ENCODE measurements at regions not wholly inside any gene's neighbourhood (a gene's known extent, or its start where the extent isn't known, plus 50 kb on each side); places are given as distances from the start of the nearest gene placed in this dataset.

DNA sequence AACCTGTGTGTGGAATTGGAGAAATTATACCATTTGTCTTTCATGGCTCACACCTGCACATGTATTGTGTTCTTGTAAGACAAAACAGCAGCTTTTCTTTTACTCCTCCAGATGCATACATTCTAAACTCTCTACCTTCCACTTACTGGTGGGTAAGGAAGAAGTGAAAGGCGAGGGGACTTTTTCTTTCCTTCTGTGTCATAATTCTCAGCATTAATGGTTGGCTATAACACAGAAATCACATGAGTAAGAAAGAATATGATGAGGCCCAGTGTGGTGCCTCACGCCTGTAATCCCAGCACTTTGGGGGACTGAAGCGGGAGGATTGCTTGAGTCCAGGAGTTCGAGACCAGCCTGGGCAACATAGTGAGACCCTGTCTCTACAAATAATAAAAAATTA is 57.8 kb upstream of the SHANK2 start:
- Mint-ChIP-seq H3K4me3 (no peak overlapping the region), H3K4me1 (no peaks in the 10 kb centered on the region), H3K27me3 (ENCODE audit: low read depth in 2 of 2) (no peaks in the 10 kb centered on the region), H3K36me3 (no peaks in the 10 kb centered on the region), H3K9me3 (no peaks in the 10 kb centered on the region), H3K27ac (no peak overlapping the region)
- H3K9me3 ChIP-seq (ENCODE audit: control insufficient read depth, insufficient read depth, low read length) = no peaks in the 10 kb centered on the region
- H3K27ac ChIP-seq (ENCODE audit: low read length) = no peak overlapping the region
- DNase-seq (no peak), ATAC-seq (no peak)
- no peaks in the 10 kb centered on the region for H3K36me3 ChIP-seq (ENCODE audit: control insufficient read depth, insufficient read depth, low read length)
- TF ChIP-seq, protein P1, sequence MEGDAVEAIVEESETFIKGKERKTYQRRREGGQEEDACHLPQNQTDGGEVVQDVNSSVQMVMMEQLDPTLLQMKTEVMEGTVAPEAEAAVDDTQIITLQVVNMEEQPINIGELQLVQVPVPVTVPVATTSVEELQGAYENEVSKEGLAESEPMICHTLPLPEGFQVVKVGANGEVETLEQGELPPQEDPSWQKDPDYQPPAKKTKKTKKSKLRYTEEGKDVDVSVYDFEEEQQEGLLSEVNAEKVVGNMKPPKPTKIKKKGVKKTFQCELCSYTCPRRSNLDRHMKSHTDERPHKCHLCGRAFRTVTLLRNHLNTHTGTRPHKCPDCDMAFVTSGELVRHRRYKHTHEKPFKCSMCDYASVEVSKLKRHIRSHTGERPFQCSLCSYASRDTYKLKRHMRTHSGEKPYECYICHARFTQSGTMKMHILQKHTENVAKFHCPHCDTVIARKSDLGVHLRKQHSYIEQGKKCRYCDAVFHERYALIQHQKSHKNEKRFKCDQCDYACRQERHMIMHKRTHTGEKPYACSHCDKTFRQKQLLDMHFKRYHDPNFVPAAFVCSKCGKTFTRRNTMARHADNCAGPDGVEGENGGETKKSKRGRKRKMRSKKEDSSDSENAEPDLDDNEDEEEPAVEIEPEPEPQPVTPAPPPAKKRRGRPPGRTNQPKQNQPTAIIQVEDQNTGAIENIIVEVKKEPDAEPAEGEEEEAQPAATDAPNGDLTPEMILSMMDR (IDR thresholded peaks at IDR 0.05) = no peak
- 85% methylated on average over 3 of the region's 4 CpGs for WGBS (ENCODE audit: insufficient coverage)
- H3K27me3 ChIP-seq (ENCODE audit: control insufficient read depth, insufficient read depth, low read length) = no peaks in the 10 kb centered on the region
- intact Hi-C loops (cut with micrococcal nuclease) = no loop called here
- H3K4me3 ChIP-seq (ENCODE audit: low read length) = no peak overlapping the region
- no peaks in the 10 kb centered on the region for H3K4me1 ChIP-seq (ENCODE audit: control insufficient read depth, insufficient read depth, low read length)

DNA sequence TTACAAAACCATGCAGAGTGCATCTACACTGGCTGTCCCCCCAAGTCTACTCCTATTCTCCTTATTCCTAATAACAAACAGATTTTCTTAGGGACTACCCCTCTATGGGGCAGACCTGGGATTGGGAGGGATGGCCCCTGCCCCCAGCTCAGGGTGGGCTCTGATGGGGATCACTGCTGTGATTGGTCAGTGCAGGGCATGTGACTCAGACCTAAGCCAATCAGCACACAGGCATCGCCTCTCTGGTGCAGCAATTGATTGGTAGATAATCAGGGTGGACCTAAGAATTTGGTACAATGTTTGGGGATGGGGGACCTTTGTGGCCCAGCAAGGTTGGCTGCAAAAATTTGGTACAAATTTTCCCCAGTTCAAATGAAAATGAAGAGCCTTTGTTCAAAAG is 57.2 kb upstream of the SHANK2 start:
- no peak overlapping the region for H3K27ac Mint-ChIP-seq
- intact Hi-C loops (cut with micrococcal nuclease) = no loop called here
- ATAC-seq (no peak), DNase-seq (no peak)
- H3K4me3 ChIP-seq (ENCODE audit: low read length) = no peak overlapping the region
- H3K27ac ChIP-seq (ENCODE audit: low read length) = no peak overlapping the region
- H3K27me3 Mint-ChIP-seq (ENCODE audit: low read depth in 2 of 2) = no peaks in the 10 kb centered on the region
- TF ChIP-seq, protein P1 (IDR thresholded peaks at IDR 0.05) = no peak
- no peaks in the 10 kb centered on the region for H3K4me1 ChIP-seq (ENCODE audit: control insufficient read depth, insufficient read depth, low read length)
- H3K9me3 Mint-ChIP-seq = no peaks in the 10 kb centered on the region
- H3K9me3 ChIP-seq (ENCODE audit: control insufficient read depth, insufficient read depth, low read length) = no peaks in the 10 kb centered on the region
- no peaks in the 10 kb centered on the region for H3K4me1 Mint-ChIP-seq
- no peaks in the 10 kb centered on the region for H3K36me3 ChIP-seq (ENCODE audit: control insufficient read depth, insufficient read depth, low read length)
- no peaks in the 10 kb centered on the region for H3K27me3 ChIP-seq (ENCODE audit: control insufficient read depth, insufficient read depth, low read length)
- H3K4me3 Mint-ChIP-seq = no peak overlapping the region
- no peaks in the 10 kb centered on the region for H3K36me3 Mint-ChIP-seq
- WGBS (ENCODE audit: insufficient coverage) = 100% methylated on average over 1 of the region's 1 CpG

DNA sequence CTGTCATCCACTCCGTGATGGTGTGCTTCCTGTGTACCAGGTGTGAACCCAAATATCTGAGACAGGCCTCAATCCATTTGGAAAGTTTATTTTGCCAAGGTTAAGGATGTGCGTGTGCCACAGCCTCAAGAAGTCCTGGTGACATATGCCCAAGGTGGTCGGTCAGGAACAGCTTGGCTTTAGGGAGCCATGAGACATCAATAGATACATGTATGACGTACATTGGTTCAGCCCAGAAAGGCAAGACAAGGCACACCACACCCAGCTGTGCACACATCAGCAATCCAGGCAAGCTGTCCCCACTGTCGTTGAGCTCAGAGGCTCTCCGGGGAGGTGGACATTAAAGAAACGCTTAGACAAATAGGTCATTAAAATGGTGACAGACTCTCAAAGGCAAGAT is 56.8 kb upstream of the SHANK2 start:
- H3K36me3 Mint-ChIP-seq = no peaks in the 10 kb centered on the region
- ATAC-seq (no peak), DNase-seq (no peak)
- H3K27ac Mint-ChIP-seq = no peak overlapping the region
- Histone ChIP-seq H3K4me1 (ENCODE audit: control insufficient read depth, insufficient read depth, low read length) (no peaks in the 10 kb centered on the region), H3K36me3 (ENCODE audit: control insufficient read depth, insufficient read depth, low read length) (no peaks in the 10 kb centered on the region), H3K27me3 (ENCODE audit: control insufficient read depth, insufficient read depth, low read length) (no peaks in the 10 kb centered on the region), H3K9me3 (ENCODE audit: control insufficient read depth, insufficient read depth, low read length) (no peaks in the 10 kb centered on the region), H3K4me3 (ENCODE audit: low read length) (no peak overlapping the region), H3K27ac (ENCODE audit: low read length) (no peak overlapping the region)
- WGBS (ENCODE audit: insufficient coverage) = 94% methylated on average over 7 of the region's 7 CpGs
- no peaks in the 10 kb centered on the region for H3K27me3 Mint-ChIP-seq (ENCODE audit: low read depth in 2 of 2)
- no peaks in the 10 kb centered on the region for H3K4me1 Mint-ChIP-seq
- TF ChIP-seq, protein P1 (IDR thresholded peaks at IDR 0.05) = no peak
- H3K4me3 Mint-ChIP-seq = no peak overlapping the region
- no peaks in the 10 kb centered on the region for H3K9me3 Mint-ChIP-seq
- intact Hi-C loops (cut with micrococcal nuclease) = no loop called here

DNA sequence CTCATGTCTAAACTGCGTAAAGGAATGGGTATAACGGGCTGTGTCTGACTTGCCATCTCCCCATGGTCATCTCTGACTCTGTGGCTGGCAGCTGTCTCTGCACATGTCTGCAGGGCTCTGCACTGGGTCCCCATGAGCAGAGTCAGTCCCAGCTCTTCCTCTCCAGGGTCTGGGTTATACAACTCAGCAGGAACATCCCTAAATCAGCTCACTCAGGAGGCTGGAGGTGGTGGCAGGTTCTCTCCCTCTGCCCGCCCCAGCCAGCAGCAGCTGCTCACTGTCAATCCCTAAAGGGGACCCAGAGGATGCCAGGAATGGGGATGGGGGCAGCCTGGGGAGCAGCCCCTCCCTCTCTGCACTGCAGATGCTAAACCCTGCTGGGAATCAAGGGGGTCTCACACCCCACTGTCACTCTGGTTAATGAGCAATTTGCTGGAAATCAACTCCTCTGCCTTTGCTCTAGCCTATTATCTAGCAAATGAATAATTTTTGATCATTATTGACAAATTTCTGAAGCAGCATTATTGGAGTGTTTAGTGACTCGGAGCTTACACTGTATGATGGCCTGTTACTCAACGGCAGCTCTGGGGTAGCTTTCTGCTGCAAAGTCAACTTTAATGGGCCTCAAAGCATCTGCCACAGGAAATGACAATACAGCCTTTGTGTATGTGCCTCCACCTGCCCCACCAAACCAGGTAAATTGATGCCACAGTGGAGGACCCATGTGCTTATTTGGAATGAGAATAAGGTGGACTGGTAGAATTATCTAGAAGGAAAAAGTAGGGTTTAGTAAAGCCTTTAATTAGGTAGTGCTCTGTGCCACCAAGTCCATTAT is 55.7 kb upstream of the SHANK2 start:
- no peaks in the 10 kb centered on the region for H3K36me3 Mint-ChIP-seq
- H3K9me3 Mint-ChIP-seq = no peaks in the 10 kb centered on the region
- no peak overlapping the region for H3K4me3 Mint-ChIP-seq
- no peak overlapping the region for H3K27ac ChIP-seq (ENCODE audit: low read length)
- no peaks in the 10 kb centered on the region for H3K36me3 ChIP-seq (ENCODE audit: control insufficient read depth, insufficient read depth, low read length)
- no peak for ATAC-seq
- no peak overlapping the region for H3K27ac Mint-ChIP-seq
- H3K9me3 ChIP-seq (ENCODE audit: control insufficient read depth, insufficient read depth, low read length) = no peaks in the 10 kb centered on the region
- intact Hi-C loops (cut with micrococcal nuclease) = no loop called here
- no peaks in the 10 kb centered on the region for H3K4me1 ChIP-seq (ENCODE audit: control insufficient read depth, insufficient read depth, low read length)
- no peaks in the 10 kb centered on the region for H3K4me1 Mint-ChIP-seq
- no peaks in the 10 kb centered on the region for H3K27me3 Mint-ChIP-seq (ENCODE audit: low read depth in 2 of 2)
- H3K4me3 ChIP-seq (ENCODE audit: low read length) = no peak overlapping the region
- no peak for DNase-seq
- no peaks in the 10 kb centered on the region for H3K27me3 ChIP-seq (ENCODE audit: control insufficient read depth, insufficient read depth, low read length)
- TF ChIP-seq, protein P1 (IDR thresholded peaks at IDR 0.05) = no peak
- WGBS (ENCODE audit: insufficient coverage) = 82% methylated on average over 5 of the region's 5 CpGs

Measured in natural killer cell (primary cell).